ENCODE measurements at regions not wholly inside any gene's neighbourhood (a gene's known extent, or its start where the extent isn't known, plus 50 kb on each side); places are given as distances from the start of the nearest gene placed in this dataset.

DNA sequence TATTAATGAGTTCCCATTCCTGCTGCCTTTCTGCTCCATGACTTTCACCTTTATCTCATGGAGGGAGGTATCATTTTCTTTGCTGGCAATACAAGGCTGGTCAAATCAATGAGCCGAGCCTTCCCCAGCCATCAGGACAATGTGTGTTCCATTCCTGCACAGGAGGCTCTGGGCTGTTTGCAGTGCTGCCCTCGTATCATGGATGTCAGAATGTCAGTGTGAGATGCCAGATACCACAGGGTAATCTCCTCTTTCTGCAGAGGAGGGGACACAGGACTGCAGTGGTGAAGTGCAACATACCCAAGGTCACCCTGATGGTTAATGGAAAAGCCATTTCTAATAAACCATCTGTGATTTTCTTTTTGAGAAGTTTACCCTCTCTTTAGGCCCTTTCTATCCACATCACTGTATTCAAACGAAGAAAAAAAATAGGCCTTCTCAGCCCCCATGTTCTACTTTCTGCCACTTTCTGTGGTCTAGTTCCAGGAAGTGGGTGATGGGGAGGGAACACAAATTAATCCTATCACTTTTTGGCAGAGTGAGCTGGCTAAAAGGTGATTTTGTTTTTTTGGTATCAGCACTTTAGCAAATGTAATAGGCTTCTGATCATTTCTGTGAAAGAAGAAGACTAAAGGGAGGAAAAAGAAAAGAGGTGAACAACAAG, 490.2 kb upstream of the BOD1L1 start:
- no peak overlapping the region for H3K4me3 Mint-ChIP-seq
- no peaks in the 10 kb centered on the region for H3K36me3 Mint-ChIP-seq
- H3K9me3 Mint-ChIP-seq = peaks cover 0 to 6% (median 2%) of the 10 kb centered on the region in 5 donors
- ChIA-PET POLR2A (no interaction called here), CTCF (no interaction called here)
- no peaks in the 10 kb centered on the region for H3K36me3 ChIP-seq (ENCODE audit: insufficient read depth, low read length)
- H3K4me3 ChIP-seq (ENCODE audit: low read length) = no peak overlapping the region
- H3K27me3 Mint-ChIP-seq = no peaks in the 10 kb centered on the region
- H3K27ac ChIP-seq (ENCODE audit: low read depth, low read length) = no peak overlapping the region
- H3K4me1 Mint-ChIP-seq = no peaks in the 10 kb centered on the region
- H3K9me3 ChIP-seq (ENCODE audit: low read length) = no peaks in the 10 kb centered on the region
- H3K27ac Mint-ChIP-seq = no peak overlapping the region
- H3K27me3 ChIP-seq (ENCODE audit: insufficient read depth, low read length, poor library complexity, severe bottlenecking) = no peaks in the 10 kb centered on the region
- no peaks in the 10 kb centered on the region for H3K4me1 ChIP-seq (ENCODE audit: insufficient read depth, low read length)
- DNase-seq = no peak

DNA sequence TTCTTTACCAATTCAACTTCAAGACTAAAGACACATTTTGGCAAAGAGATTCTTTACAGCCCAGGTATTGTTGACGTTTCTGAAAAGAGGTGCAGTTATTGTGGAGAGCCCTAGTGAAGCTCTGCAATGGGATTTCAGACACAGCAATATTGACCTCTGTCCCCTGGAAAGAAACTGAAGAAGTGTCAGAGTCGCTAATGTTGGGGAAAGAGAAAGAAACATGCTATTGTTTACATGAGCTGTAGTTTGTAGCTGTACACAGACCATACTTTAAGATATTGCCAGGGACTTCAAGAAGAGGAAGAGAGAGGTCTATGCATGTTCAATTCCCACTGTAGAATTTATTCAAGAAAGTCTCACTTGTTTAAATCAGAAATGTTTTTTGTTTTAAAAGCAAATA, 497.3 kb upstream of the BOD1L1 start:
- ChIA-PET CTCF (no interaction called here), POLR2A (no interaction called here)
- no peak for DNase-seq
- Histone ChIP-seq H3K4me3 (ENCODE audit: low read length) (no peak overlapping the region), H3K27me3 (ENCODE audit: insufficient read depth, low read length, poor library complexity, severe bottlenecking) (no peaks in the 10 kb centered on the region), H3K27ac (ENCODE audit: low read depth, low read length) (no peak overlapping the region), H3K4me1 (ENCODE audit: insufficient read depth, low read length) (no peaks in the 10 kb centered on the region), H3K36me3 (ENCODE audit: insufficient read depth, low read length) (no peaks in the 10 kb centered on the region), H3K9me3 (ENCODE audit: low read length) (no peaks in the 10 kb centered on the region)
- H3K27me3 Mint-ChIP-seq = no peaks in the 10 kb centered on the region
- H3K4me3 Mint-ChIP-seq = no peak overlapping the region
- H3K4me1 Mint-ChIP-seq = no peaks in the 10 kb centered on the region
- no peaks in the 10 kb centered on the region for H3K36me3 Mint-ChIP-seq
- peaks cover 0 to 7% (median 2%) of the 10 kb centered on the region in 5 donors for H3K9me3 Mint-ChIP-seq
- no peak overlapping the region for H3K27ac Mint-ChIP-seq

DNA sequence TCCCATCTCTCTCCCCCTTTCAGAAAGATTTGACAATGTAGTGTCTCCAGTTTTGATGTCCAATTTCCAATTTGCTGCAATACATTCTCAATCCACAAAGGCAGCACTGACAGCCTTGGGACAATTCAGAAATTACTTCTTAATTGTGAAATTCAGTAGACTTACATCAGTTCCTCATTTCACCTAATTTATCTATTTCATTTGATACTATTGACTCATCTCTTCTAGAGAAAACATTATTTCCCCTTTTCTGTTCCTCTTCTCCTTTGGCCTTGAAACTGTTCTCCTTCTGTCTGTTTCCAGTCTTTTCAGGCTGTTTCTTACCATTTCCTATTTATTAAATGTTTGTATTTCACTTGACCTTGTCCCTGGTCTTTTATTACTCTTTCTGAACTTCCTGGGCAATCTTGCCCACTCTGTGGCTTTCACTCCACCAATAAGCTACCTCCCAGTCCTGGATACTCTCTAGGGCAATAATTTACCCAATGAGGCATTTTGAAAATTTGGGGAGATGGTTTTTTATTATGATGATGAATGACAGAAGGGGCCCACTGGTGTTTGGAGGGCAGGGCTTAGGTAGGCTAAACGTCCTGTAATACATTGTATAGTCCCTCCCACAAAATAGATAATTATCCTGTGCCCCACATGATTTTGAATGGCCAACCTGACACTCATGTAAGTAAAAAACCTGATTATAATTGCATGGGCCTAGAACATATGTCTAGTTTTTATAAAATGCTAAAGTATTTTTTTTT, 498.0 kb upstream of the BOD1L1 start:
- H3K27ac Mint-ChIP-seq = no peak overlapping the region
- Histone ChIP-seq H3K27me3 (ENCODE audit: insufficient read depth, low read length, poor library complexity, severe bottlenecking) (no peaks in the 10 kb centered on the region), H3K27ac (ENCODE audit: low read depth, low read length) (no peak overlapping the region), H3K9me3 (ENCODE audit: low read length) (no peaks in the 10 kb centered on the region), H3K36me3 (ENCODE audit: insufficient read depth, low read length) (no peaks in the 10 kb centered on the region), H3K4me3 (ENCODE audit: low read length) (no peak overlapping the region), H3K4me1 (ENCODE audit: insufficient read depth, low read length) (no peaks in the 10 kb centered on the region)
- H3K4me1 Mint-ChIP-seq = no peaks in the 10 kb centered on the region
- H3K36me3 Mint-ChIP-seq = no peaks in the 10 kb centered on the region
- peaks cover 0 to 7% (median 0%) of the 10 kb centered on the region in 5 donors for H3K9me3 Mint-ChIP-seq
- no peak for DNase-seq
- POLR2A ChIA-PET = no interaction called here
- H3K27me3 Mint-ChIP-seq = peaks cover 0 to 2% of the 10 kb centered on the region in 2 donors
- H3K4me3 Mint-ChIP-seq = no peak overlapping the region
- CTCF ChIA-PET = no interaction called here

DNA sequence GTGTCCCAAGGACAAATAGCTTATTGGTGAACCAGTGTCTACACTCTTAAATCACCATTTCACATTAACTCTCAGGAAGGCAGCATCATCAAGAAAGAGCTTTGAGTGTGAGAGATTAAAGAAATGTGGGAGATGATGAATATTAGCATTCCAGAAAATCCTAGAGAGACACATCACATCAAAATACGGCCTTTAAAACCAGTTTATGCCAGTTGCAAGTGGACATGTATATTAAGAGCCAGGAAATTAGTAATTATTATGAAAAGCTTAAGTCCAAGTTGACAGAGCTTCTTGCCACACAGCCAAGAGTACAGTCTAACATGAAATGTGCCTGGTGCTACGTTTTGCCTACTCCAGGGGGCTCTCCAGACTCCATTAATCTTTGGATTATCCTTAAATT, 503.0 kb upstream of the BOD1L1 start:
- ChIA-PET POLR2A (no interaction called here), CTCF (no interaction called here)
- H3K4me1 ChIP-seq (ENCODE audit: insufficient read depth, low read length) = no peaks in the 10 kb centered on the region
- Mint-ChIP-seq H3K4me3 (no peak overlapping the region), H3K27ac (no peak overlapping the region), H3K36me3 (no peaks in the 10 kb centered on the region), H3K9me3 (peaks cover 0 to 4% (median 2%) of the 10 kb centered on the region in 5 donors), H3K27me3 (peaks cover 0 to 2% of the 10 kb centered on the region in 2 donors), H3K4me1 (no peaks in the 10 kb centered on the region)
- no peak for DNase-seq
- no peak overlapping the region for H3K4me3 ChIP-seq (ENCODE audit: low read length)
- H3K27ac ChIP-seq (ENCODE audit: low read depth, low read length) = no peak overlapping the region
- no peaks in the 10 kb centered on the region for H3K36me3 ChIP-seq (ENCODE audit: insufficient read depth, low read length)
- no peaks in the 10 kb centered on the region for H3K9me3 ChIP-seq (ENCODE audit: low read length)
- H3K27me3 ChIP-seq (ENCODE audit: insufficient read depth, low read length, poor library complexity, severe bottlenecking) = no peaks in the 10 kb centered on the region

DNA sequence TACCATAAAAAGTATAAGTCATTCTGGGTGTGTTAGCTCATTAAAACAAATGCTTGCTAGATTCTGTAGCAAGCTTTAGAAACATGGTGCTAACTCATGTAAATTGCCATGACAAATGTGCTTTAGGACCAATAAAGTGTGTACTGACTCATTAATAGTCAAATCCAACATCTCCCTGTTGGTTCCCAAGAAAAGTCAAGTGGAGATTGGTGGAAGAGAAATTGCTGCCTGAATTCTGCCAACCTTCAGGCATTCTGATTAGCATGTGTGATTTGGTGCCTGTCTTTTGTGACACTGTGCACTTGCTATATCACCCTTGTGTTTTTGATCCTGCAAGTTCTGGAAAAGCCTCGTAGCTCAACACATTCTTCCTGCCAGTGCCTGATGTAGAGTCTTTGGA, 503.8 kb upstream of the BOD1L1 start:
- Mint-ChIP-seq H3K4me1 (no peaks in the 10 kb centered on the region), H3K9me3 (peaks cover 0 to 4% (median 2%) of the 10 kb centered on the region in 5 donors), H3K27me3 (peaks cover 0 to 2% of the 10 kb centered on the region in 2 donors), H3K4me3 (no peak overlapping the region), H3K27ac (no peak overlapping the region), H3K36me3 (no peaks in the 10 kb centered on the region)
- no peaks in the 10 kb centered on the region for H3K4me1 ChIP-seq (ENCODE audit: insufficient read depth, low read length)
- no peaks in the 10 kb centered on the region for H3K36me3 ChIP-seq (ENCODE audit: insufficient read depth, low read length)
- no peak for DNase-seq
- no peak overlapping the region for H3K27ac ChIP-seq (ENCODE audit: low read depth, low read length)
- CTCF ChIA-PET = no interaction called here
- H3K9me3 ChIP-seq (ENCODE audit: low read length) = no peaks in the 10 kb centered on the region
- POLR2A ChIA-PET = no interaction called here
- H3K4me3 ChIP-seq (ENCODE audit: low read length) = no peak overlapping the region
- H3K27me3 ChIP-seq (ENCODE audit: insufficient read depth, low read length, poor library complexity, severe bottlenecking) = no peaks in the 10 kb centered on the region

DNA sequence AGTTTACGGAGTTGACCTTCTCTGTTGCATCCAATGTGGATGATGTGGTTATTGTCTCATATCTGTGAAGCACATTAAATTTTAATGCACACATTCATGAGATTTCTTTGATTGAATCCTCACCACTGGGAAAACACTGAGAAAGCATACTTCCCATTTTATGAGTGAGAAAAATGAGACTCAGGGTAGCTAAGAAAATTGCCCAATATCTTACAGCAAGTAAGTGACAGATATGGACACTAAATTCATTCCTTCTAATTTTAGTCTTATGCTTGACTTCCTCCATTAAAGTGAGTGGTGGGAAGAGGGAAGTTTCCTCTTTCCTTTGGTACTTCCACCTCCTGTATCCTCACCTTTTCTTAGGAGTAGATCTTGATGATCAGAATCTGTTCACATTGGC, 504.8 kb upstream of the BOD1L1 start:
- ChIA-PET POLR2A (no interaction called here), CTCF (no interaction called here)
- no peaks in the 10 kb centered on the region for H3K4me1 Mint-ChIP-seq
- no peak overlapping the region for H3K27ac ChIP-seq (ENCODE audit: low read depth, low read length)
- no peak for DNase-seq
- H3K36me3 Mint-ChIP-seq = no peaks in the 10 kb centered on the region
- H3K4me1 ChIP-seq (ENCODE audit: insufficient read depth, low read length) = no peaks in the 10 kb centered on the region
- no peaks in the 10 kb centered on the region for H3K9me3 ChIP-seq (ENCODE audit: low read length)
- H3K4me3 Mint-ChIP-seq = no peak overlapping the region
- H3K9me3 Mint-ChIP-seq = peaks cover 0 to 2% (median 2%) of the 10 kb centered on the region in 5 donors
- no peak overlapping the region for H3K27ac Mint-ChIP-seq
- H3K27me3 ChIP-seq (ENCODE audit: insufficient read depth, low read length, poor library complexity, severe bottlenecking) = no peaks in the 10 kb centered on the region
- no peak overlapping the region for H3K4me3 ChIP-seq (ENCODE audit: low read length)
- no peaks in the 10 kb centered on the region for H3K36me3 ChIP-seq (ENCODE audit: insufficient read depth, low read length)
- H3K27me3 Mint-ChIP-seq = peaks cover 0 to 3% of the 10 kb centered on the region in 2 donors

DNA sequence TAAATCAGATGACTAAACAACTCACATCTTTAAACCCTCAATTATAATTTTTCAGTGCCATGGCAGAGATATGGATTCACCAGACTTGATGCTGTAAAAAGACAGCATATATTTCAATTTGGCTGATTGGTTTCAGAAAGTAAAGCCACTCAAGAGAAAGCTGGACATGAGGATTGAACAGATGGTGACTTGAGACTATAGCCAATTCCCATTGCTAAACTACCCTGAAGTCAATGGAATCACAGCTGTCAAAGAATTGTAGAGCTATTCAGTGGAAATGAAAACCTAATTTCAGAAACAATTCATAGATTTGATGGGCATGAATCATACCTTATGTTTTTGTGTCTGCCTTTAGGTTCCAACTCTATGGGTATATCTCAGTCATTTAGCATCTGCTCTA, 510.6 kb upstream of the BOD1L1 start:
- no peak overlapping the region for H3K27ac ChIP-seq (ENCODE audit: low read depth, low read length)
- POLR2A ChIA-PET = no interaction called here
- CTCF ChIA-PET = no interaction called here
- DNase-seq = no peak
- H3K36me3 Mint-ChIP-seq = no peaks in the 10 kb centered on the region
- peaks cover 0 to 2% of the 10 kb centered on the region in 2 donors for H3K27me3 Mint-ChIP-seq
- no peak overlapping the region for H3K4me3 Mint-ChIP-seq
- H3K4me1 Mint-ChIP-seq = no peaks in the 10 kb centered on the region
- no peak overlapping the region for H3K4me3 ChIP-seq (ENCODE audit: low read length)
- peaks cover 0 to 2% (median 0%) of the 10 kb centered on the region in 5 donors for H3K9me3 Mint-ChIP-seq
- H3K27ac Mint-ChIP-seq = no peak overlapping the region
- no peaks in the 10 kb centered on the region for H3K27me3 ChIP-seq (ENCODE audit: insufficient read depth, low read length, poor library complexity, severe bottlenecking)
- no peaks in the 10 kb centered on the region for H3K36me3 ChIP-seq (ENCODE audit: insufficient read depth, low read length)
- no peaks in the 10 kb centered on the region for H3K9me3 ChIP-seq (ENCODE audit: low read length)
- H3K4me1 ChIP-seq (ENCODE audit: insufficient read depth, low read length) = no peaks in the 10 kb centered on the region

DNA sequence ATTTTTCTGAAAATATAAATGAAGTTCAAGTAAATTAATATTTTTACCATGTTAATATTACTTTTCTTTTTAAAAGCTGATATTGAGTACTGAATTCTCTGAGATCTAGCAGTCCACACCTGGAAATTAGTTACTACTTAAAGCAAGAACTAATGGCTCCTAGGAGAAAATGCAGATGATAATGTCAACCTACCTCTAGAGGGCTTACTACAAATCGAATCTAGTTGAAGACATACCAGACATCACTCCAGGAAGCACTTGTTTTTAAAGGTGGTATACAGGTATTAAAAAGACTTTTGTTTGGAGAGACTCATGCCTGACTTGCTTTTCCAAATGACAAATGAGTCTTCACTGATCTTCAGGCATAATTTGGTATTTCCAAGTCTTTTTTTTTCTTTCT, 516.4 kb upstream of the BOD1L1 start:
- Mint-ChIP-seq H3K4me3 (no peak overlapping the region), H3K27me3 (no peaks in the 10 kb centered on the region), H3K36me3 (no peaks in the 10 kb centered on the region), H3K9me3 (peaks cover 0 to 2% (median 0%) of the 10 kb centered on the region in 5 donors), H3K27ac (no peak overlapping the region), H3K4me1 (no peaks in the 10 kb centered on the region)
- Histone ChIP-seq H3K27ac (ENCODE audit: low read depth, low read length) (no peak overlapping the region), H3K36me3 (ENCODE audit: insufficient read depth, low read length) (no peaks in the 10 kb centered on the region), H3K4me1 (ENCODE audit: insufficient read depth, low read length) (no peaks in the 10 kb centered on the region), H3K4me3 (ENCODE audit: low read length) (no peak overlapping the region), H3K27me3 (ENCODE audit: insufficient read depth, low read length, poor library complexity, severe bottlenecking) (no peaks in the 10 kb centered on the region), H3K9me3 (ENCODE audit: low read length) (no peaks in the 10 kb centered on the region)
- POLR2A ChIA-PET = no interaction called here
- CTCF ChIA-PET = no interaction called here
- no peak for DNase-seq

Data from CD8-positive, alpha-beta memory T cell (primary cell).